HG03135 (cell line): ENCODE measurements at regions not wholly inside any gene's neighbourhood (a gene's known extent, or its start where the extent isn't known, plus 50 kb on each side); places are given as distances from the start of the nearest gene placed in this dataset.
"Not testable (repeated sequence)": the region's sequence is repeated elsewhere in the genome, so short reads cannot be mapped to it uniquely, and the experiment has no call there.

ENCODE experiments used
- ATAC-seq: cut with Tn5 transposase; IDR thresholded peaks from one replicate; pipeline ENCODE4 v1.9.1; 2021; ENCODE audit warnings: mild to moderate bottlenecking, moderate library complexity; ENCODE audit not compliant: unreplicated experiment

DNA sequence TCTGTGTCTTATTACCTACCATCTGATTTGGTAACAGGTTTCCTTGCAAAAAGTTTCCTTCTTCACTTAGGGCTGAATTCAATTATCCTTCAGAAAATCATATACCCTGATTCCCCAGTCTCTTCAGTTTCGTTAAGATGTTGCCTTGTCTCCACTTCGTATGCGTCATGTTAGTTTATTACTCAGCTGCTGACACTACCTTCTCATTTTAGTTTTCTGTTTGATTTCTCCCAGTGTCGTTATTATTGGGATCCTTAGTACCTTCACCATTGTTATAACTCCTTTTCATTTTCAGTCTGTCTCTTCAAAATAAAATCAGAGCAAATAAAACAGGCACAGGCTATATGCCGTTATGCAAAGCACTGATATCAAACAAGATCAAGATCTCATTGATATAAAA lies 87.5 kb upstream of the RBPJ start:
- ATAC-seq, result no peak

DNA sequence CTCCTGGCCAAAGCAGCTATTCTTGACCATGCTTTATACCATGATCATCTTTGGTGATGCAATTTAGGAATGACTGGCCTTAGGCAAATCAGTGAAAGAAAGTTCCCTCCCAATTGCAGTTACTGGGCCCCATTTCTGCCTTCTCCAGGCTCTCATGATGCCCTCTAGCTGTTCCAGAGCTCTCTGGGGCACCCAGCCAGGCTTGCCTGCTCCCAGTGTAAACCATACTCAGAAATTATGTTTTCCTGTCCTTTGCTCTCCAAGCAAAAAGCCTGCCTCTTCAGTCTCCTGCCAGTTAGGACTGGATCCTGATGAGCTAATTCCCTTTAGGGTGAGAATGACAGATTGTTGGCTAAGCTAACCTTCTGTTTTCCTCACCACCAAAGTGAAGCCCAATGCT lies 85.3 kb upstream of the RBPJ start:
- no peak for ATAC-seq

DNA sequence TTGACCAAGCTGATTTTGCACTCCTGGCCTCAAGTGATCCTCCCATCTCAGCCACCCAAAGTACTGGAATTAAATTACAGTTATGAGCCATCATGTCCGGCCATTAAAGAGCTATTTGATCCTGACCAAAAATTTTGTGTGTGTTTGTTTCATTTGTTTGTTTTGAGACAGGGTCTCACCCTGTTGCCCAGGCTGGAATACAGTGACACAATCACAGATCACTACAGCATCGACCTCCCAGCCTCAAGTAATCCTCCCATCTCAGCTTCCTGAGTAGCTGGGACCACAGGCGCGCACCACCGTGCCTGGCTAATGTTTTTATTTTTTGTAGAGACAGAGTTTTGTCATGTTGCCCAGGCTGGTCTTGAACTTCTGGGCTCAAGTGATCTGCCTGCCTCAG lies 82.9 kb upstream of the RBPJ start:
- ATAC-seq, result no peak

DNA sequence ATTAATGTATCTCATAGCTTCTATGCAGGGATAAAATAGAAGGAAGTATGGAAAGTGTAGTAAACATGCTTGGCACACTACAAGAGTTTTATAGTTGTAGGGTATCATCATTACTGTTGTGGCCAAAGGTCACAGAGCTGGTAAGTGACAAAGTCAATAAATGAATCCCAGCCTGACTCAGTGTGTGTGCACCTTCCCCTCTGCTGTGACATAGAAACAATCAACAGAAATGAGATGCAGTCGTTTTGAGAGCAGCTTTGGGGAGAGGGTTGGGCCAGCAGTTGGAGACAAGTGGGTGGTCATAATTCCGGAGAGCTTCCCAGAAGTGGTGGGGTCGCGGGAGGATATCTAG lies 82.4 kb upstream of the RBPJ start:
- no peak for ATAC-seq

DNA sequence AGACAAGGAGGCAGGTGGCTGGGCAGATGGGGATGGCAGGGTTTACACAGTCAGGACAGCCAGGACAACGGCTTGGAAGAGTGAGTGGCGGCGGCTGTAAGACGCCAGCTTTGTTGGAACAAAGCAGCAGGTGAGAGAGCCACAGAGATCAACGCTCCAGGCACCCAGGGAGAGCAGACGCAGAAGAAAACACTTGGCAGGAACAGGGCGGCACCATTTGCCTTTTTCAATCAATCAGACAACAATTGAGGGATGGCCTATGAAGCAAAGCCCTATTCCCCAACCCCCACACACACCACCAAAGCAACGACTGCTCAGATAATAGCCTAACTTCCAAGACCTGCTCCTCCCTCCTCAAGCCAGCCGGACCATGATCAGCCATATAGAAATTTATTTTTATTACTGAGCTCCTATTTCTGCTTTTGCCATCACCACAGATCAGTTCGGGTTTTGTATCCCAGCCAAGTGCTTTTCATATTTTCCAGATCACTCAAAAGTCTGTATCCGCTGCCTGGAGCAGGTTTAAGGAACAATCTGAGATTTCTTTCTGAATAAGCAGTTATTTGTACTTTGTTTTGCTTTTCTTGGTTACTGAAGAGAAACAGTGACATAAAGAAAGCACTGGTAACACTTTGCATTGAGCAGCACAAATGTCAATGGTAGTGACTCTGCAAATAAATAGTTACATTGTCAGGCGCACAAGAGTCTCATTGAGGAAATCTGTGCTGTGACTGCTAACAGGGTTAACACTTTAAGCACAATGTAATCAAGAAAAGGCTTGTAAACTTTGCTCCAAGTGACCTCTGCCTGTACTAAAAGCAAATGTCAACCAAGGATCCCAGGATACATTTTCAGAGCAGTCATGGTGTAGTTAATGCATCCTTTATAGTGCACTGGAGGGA lies 81.8 kb upstream of the RBPJ start:
- no peak for ATAC-seq

DNA sequence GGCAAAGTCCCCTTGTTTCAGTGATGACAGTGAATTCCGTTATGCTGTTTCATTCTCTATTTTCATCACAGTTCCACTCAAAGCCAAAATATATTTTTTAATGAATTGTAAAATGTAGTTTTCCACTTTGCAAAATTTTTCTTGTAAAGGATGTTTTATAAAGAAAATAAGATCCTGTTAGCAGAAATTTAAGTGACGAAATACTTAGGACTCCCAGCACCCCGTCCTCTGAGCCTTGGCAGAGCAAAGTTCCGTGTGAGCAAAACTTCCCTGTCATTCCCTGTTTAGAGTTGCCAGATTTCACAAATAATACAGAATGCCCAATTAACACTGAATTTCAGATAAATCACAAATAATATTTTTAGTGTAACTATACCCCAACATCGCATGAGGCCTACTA lies 81.0 kb upstream of the RBPJ start:
- ATAC-seq, result no peak

DNA sequence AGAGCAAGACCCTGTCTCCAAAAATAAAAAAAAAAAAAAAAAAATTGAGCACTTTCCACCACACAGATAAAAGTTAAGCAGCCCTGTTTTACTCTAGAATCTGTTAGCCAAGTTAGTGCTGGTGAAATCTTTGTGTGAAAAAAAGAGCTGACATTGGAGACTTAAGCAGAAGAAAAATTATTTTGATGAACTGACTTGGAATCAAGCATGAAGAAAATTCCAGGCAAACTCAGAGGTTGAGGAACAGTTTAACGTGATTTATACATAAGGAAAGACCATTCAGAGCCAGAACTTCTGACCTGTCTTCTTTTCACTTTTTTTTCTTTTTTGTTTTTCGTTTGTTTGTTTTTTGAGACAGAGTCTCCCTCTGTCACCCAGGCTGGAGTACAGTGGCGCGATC lies 79.6 kb upstream of the RBPJ start:
- no peak for ATAC-seq

DNA sequence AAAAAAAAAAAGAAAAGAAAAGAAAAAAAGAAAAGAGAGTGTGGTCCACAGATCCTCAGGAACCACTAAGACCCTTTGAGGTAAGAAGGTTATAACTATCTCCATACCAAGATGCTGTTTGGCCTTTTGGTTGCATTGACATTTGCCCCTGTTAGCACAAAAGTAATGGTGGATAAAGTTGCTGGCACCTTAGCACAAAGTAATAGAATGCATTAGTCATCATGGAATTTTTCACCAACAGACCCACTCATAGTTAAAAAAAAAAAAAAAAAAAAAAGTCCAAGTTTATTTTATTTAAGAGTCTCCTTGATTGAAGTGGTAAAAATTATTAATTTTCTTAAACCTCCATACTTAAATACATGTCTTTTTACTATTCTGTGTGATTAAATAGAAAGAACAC lies 78.4 kb upstream of the RBPJ start:
- ATAC-seq, result no peak

DNA sequence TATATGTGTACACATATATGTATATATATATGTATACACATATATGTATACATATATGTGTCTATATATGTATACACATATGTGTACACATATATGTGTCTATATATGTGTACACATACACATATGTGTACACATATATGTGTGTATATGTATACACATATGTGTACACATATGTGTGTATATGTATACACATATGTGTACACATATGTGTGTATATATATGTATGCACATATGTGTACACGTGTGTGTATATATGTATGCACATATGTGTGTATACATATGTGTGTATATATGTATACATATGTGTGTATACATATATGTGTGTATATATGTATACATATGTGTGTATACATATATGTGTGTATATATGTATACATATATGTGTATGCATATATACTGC lies 76.7 kb upstream of the RBPJ start:
- not testable (repeated sequence) for ATAC-seq

DNA sequence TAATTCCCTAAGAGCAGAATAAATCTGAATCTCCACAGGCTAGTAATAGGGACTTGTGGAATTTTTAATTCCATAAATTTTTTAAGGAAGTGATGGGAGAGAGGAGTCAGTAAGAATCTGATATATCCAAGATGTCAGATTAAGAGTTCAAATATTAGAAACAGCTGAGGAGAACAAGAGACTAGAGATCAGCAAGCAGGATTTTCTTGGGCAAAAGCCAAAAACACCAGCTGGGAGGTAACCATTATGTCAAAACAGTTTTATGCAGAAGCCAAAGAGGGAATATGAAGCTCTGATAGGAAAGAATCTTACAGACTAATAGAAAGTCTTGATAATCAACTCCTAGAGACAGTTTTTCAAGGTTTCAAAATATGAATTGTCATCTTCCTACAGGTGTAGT lies 72.2 kb upstream of the RBPJ start:
- no peak for ATAC-seq

DNA sequence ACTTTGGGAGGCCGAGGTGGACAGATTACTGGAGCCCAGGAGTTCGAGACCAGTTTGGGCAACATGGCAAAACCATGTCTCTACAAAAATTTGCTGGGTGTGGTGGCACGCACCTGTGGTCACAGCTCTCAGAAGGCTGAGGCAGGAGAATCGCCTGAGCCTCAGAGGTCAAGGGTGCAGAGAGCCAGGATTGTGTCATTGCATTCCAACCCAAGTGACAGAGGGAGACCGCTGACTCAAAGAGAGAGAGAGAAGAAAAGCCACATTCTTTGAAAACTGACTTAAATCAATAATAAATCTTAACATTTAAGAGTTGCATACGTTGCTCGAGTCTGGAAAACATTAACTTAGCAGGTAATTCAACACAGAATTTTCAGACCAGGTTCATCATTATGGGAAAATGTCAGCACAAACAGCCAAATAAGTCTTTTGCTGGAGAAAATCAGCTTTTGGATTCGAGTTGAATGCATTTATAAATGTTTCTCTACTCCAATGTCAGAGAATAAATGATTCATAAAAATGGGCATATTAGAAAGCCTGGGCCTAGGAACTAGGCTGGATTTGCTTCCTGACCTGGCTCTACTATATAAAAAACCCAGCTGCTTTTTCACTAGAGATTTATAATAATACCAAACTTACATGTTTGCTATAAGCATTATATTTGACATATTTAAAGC lies 68.3 kb upstream of the RBPJ start:
- no peak for ATAC-seq

DNA sequence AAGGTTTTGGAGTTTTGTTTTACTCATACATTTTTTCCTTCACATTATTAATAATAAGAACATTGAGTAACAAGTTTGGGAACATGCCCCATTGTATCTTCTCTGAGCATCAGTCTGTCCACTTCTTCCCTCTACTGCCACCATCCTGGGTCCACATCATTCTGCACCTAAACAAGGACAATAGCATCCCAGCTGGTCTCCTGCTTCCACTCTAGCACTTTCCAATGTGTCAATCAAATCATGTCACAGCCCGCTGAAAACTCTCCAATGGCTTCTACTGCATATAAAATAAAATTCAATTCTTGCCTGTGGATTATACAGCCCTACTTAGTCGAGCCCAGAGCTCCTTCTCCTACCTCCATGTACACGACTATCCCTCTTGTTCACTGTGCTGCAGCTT lies 66.8 kb upstream of the RBPJ start:
- ATAC-seq, result no peak

DNA sequence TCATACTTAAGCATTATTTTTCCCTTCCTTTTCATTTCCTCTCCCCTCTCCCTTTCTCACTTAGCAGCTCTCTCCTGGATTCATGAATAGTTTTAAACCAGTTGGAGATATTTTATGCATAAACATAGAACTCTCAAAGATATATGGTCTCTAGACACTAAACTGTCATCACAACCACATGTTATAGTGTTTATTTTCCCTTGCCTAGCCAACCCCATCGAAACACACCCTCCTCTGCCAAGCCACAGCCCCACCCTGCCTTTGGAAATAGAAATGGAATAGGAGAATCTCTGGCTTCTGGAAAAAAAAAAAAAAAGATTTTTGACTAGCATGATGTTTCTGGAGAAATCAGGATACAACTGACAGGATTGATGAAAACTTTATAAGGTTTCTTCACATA lies 64.8 kb upstream of the RBPJ start:
- no peak for ATAC-seq

DNA sequence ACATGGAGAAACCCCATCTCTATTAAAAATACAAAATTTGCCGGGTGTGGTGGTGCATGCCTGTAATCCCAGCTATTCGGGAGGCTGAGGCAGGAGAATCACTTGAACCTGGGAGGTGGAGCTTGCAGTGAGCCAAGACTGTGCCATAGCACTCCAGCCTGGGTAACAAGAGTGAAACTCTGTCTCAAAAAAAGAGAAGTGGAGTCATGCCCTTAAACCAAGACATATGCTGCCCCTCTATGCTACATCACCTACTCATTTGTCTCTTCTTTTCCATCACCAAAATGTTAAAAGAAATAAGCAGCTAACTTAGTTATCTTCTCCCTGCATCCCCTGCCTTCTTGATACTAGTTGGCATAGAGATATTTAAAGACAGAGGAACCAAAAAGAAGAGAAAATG lies 63.4 kb upstream of the RBPJ start:
- ATAC-seq, result not testable (repeated sequence)

DNA sequence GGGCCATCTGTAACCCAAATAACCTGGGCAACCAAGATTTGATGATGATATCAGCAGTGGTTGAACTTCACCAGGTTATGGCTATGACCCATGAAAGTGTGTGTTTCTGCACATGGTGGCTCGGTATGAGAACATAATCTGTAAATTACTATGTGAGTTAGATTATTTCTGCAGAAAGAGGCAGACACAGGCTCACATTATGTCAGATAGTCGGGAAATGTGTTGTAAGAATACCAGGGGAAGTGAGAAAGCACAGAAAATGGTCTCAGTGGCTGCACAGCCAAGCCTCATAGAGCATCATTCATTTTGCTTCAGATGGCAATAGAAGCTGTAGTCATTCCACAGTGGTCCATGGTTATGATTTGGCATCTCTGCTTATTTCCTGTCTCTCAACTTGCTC lies 63.0 kb upstream of the RBPJ start:
- ATAC-seq, result no peak

DNA sequence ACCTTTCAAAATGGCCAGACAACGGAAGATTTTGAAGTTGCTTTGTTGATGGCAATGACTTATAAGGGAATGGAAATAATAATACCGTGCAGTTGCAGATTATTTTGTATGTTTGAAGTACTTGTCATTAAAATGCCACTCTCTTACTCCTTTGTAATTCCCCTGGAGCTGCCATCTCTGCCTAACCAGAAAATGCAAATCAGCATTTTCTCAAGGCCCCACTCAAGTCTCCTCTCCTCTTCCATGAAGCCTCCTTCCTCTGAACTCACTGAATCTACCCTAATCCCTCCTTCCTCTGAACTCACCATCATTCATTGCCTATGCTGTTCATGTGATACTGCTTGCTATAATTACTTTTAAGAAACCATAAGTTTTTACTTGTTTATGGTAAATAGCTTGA lies 60.2 kb upstream of the RBPJ start:
- no peak for ATAC-seq

DNA sequence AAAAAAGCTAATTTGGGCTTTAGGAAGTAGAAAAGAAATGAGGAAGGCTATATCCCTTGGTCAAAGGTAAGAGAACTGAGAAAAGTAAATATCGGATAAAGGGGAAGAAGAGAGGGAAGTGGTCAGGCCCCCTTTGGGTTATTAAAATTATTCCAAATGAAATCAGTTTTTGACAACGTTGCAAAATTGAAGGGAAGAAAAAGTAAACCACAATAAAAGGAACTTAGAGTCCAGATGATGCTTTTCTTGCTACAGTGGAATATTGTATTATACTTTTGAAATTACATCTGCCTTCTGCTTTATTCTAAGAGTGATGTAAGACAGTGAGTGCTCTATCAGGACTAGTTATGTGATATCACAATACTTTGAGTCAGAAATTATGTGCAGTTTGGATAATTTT lies 59.4 kb upstream of the RBPJ start:
- no peak for ATAC-seq

DNA sequence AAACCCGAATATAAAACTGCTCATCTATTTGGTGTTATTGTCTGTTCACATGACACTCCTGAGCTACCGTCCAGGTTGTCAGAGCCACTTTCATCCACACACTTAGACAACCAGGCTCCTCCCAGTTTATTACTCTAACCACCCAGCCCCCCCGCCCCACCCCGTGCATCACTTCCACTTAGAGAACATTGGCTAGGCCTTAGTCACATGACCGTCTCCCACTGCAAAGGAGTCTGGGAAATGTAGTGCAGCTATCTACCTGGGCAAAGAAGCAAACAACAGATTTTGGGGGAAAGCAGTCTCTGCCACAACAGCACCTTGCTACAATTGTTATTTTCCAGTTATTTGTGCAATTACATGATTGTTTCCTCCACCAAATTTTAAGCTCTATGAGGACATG lies 57.6 kb upstream of the RBPJ start:
- ATAC-seq, result no peak

DNA sequence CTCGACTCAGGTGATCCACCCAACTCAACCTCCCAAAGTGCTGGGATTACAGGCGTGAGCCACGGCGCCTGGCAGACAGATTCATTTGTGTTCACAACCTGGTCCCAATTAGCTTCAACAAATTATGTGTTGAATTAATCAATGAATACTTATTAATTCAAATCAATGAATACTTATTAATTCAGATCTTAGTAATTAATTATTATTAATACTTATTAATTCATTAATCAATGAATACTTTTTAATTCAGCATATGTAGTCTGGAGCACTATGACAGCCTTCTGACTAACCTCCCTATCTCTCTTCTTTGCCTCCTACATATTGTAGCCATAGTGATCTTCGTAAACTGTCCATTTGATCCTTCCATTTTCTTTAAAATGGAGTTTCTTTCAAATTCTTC lies 56.7 kb upstream of the RBPJ start:
- ATAC-seq, result no peak

DNA sequence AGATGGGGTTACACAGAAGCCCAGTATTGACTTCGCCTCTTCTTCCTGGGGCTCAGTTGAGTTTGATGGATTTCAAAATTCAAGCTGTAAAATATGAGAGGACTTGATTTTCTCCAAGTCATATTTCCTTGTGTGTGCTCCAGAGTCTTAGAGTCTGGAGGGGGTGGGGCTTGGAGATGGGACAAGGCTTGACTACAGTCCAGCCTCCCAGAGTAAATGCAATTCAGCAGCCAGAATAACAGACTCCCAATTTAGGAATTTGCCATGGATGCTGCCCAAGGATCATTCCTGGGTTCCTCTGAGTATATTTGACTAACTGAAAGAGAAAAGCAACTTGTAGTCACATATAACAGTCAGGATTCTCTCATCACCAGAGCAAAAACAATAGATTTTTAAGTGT lies 53.7 kb upstream of the RBPJ start:
- no peak for ATAC-seq

DNA sequence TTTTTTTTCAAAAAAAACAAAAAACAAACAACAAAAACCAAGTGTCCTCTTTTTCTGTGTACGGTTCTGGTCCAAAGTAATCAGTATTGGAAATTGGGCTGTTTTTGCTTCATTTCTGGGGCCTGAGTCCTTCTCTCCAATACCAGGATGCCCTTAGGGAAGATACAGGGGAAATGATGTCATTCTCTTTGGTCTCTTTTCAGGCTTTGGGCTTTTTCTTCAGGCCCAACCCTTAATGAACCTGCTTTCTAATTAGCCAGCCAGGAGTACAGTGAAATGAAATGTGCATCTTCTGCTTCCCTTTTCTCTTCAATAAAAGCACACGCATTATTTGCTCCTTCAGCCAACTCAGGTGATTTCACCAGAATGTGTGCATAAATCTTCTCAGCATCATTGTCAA lies 52.6 kb upstream of the RBPJ start:
- no peak for ATAC-seq

DNA sequence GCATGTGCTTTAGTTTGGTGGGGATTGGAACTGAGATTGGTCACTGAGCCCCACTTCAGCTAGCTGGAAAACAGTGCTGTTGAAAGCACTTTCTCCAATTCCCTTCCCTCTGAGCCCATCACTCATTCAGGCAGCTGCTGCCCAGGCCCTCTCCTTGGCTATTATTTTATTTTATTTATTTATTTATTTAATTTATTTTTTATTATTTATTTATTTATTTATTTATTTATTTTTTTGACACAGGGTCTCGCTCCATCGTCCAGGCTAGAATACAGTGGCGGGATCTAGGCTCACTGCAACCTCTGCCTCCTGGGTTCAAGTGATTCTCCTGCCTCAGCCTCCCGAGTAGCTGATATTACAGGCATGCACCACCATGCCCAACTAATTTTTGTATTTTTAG lies 51.8 kb upstream of the RBPJ start:
- ATAC-seq, result no peak
